ENCODE measurements at regions not wholly inside any gene's neighbourhood (a gene's known extent, or its start where the extent isn't known, plus 50 kb on each side); places are given as distances from the start of the nearest gene placed in this dataset.
"Not testable (repeated sequence)": the region's sequence is repeated elsewhere in the genome, so short reads cannot be mapped to it uniquely, and the experiment has no call there.

- no peak for DNase-seq
These were observed 750.4 kb upstream of the AGA start for GRCh38 chr4:178192611-178193010.

- DNase-seq, result no peak
These were observed 754.6 kb upstream of the AGA start for GRCh38 chr4:178196751-178197374.

GRCh38 chr4:178198691-178199090, 756.5 kb upstream of the AGA start:
- no peak for DNase-seq

DNA sequence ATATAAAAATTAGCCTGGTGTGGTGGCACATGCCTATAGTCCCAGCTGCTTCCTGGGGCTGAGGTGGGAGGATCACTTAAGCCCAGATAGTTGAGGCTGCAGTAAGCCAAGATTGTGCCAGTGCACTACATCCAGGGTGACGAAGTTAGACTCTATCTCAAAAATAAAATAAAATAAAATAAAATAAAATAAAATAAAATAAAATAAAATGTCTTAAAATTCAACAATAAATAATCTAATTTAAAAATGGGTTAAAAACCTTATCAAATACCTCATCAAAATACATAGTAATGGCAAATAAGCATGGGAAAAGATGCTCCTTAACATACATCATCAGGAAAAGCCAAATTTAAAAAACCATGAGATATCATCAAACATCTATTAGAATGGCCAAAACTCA, 760.2 kb upstream of the AGA start:
- DNase-seq, result no peak

DNA sequence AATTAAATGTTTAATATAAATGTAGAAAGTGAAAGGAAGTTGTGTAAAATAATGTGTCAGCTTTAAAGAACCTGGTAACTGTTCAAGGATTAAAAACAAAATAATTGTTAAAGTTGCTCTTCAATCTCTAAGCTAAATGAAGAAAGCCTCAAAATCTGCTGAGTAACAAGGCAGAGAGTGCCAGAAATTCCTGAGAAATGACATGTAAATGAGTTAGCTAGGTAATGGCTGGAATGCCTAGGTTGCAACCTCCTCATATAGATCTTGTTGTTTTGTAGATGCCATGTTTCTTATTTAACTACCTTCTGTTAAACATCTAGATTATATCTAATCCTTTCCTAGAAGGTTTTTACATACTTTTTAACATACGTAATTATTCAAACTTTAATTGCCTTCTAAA, 763.6 kb upstream of the AGA start:
- DNase-seq, result no peak

- no peak for DNase-seq
These were observed 773.1 kb upstream of the AGA start for GRCh38 chr4:178215309-178215708.

- no peak for DNase-seq
These were observed 773.5 kb upstream of the AGA start for GRCh38 chr4:178215763-178216162.

DNA sequence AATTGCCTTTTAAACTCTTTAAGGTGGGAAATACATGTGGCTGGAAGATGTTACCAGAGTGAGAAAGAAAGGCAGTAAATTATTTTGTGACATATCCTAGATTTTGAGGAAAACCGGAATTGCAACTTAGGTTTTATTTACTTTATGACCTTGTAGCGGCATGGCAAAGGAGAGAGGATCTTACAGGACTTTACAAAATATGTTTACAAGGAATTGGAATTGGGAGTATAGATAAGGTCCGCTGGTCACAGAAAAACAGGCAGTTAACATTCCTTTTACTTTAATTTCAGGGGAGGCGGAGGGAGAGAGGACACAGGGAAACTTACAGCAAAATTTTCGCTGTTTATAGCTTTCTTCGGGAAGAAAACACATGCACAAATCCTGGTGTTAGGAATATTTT, 784.2 kb upstream of the AGA start:
- DNase-seq, result not testable (repeated sequence)

GRCh38 chr4:178233906-178234305, 791.7 kb upstream of the AGA start:
- no peak for DNase-seq

DNA sequence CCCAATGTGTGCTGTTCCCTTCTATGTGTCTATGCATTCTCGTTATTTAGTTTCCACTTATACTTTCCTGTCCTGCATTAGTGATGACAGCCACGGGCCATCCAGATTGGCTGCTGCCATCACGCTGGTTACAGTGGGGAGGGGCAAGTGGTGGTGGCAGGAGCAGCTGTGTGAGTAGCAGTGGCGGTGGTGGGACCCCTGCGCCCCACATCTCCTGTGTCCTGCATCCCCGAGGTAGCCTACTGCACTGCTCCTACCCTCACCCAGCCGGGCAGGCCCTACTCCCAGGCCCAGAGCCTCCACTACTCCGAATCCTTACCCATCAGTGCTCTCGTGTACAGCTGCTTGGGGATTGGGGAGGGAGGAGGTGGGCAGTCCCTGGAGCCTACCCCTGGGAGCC, 798.7 kb upstream of the AGA start:
- no peak for DNase-seq

GRCh38 chr4:178241601-178242118, 799.4 kb upstream of the AGA start:
- DNase-seq, result no peak

DNA sequence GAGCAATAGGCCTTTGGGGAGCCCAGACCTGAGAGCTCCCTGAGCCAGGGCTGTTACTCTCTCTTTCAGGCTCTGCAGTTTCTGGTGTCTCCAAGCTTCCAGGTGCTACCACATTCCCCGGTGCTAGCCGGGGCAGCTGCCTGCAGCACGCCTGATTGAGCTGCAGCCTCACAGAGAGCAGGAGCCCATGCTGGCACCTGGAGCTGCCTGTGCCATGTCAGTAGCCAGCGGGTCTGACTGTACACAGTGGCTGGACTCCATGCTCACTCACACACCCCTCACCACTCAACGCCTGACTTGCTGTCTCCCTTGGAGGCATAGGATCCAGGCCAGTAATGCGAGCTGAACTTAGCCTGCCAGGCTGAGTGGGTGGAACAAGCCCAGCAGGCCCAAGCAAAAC, 800.4 kb upstream of the AGA start:
- no peak for DNase-seq

- no peak for DNase-seq
These were observed 802.5 kb upstream of the AGA start for GRCh38 chr4:178244785-178245184.

DNA sequence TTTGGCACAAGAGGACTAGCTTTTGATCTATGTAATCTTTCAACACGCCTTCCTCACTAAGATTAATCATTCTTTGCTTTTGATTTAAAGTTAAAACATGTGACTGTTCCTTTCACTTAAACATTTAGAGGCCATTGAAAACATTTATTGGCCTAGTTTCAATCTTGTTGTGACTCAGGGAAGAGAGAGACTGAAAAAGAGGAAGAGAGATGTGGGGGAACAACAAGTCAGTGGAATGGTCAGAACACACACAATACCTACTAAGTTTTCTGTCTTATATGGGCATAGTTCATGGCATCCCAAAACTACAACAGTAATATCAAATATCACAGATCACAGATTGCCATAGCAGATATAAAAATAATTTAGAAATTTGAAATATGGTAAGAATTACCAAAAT, 812.9 kb upstream of the AGA start:
- DNase-seq, result no peak

- DNase-seq, result no peak
These were observed 816.4 kb upstream of the AGA start for GRCh38 chr4:178258603-178259002.

- no peak for DNase-seq
These were observed 817.3 kb upstream of the AGA start for GRCh38 chr4:178259566-178259965.

- no peak for DNase-seq
These were observed 821.8 kb upstream of the AGA start for GRCh38 chr4:178264001-178264400.

DNA sequence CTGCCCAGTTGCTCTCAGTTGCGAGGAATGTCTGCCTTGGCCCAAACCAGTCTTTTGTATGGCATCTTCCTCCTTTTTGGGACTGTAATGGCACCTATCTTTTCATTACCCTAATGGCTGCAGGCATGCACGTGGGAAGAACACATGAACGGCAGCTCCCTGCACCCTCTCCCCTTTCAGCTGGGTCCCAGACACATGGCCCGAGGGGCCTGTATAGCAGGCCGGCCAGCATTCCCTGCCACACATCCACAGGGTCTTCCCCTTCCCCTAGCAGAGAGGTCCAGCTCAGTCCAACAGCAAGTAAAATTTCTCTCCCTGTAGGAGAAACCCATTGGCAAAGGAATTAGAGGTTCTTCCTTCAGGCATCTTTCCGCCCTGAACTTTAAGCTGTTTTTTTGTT, 829.1 kb upstream of the AGA start:
- no peak for DNase-seq

- no peak for DNase-seq
These were observed 830.9 kb upstream of the AGA start for GRCh38 chr4:178273168-178273567.

- no peak for DNase-seq
These were observed 833.6 kb upstream of the AGA start for GRCh38 chr4:178275671-178276360.

DNA sequence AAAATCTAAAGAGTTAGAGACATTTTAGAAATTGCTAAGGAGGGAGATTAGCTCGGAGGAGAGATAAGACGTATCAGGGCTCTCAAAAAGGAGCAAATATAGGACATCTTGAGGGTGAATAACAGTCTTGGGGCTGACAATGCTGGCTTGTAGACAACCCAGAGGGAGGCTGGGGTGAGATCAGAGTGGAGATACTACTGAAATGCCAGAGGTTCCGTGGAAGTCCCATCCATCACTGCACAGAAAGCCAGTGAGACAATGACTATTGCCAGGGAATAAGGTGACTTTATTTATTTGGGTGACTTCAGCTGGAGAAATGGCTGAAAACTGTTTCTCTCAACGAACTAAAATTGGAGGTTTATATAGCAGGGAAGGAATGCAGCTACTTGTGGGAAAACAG, 838.1 kb upstream of the AGA start:
- DNase-seq, result no peak

DNA sequence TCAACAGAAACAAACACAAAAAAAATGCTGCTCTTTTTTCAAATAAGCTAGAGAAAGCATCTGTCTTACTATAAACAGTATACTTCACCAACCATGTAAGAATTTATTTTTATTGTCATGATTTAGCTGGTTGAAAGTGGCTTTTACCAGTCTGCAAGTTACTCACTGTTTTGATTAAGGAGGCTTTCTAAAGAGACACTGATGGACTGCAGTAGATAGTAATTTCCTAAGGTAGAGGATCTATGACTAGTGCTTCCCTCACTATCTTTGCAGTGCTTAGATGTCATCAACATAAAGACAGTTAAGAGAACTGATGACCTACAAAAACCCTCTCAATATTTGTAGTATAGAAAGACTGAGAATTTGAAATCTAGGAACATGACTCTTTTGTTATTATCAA, 846.2 kb upstream of the AGA start:
- no peak for DNase-seq

GRCh38 chr4:178293601-178294000, 851.4 kb upstream of the AGA start:
- DNase-seq, result no peak

- no peak for DNase-seq
These were observed 854.4 kb upstream of the AGA start for GRCh38 chr4:178296669-178297068.

- no peak for DNase-seq
These were observed 864.3 kb upstream of the AGA start for GRCh38 chr4:178306565-178306964.
